D721Med (cell line): ENCODE measurements at regions not wholly inside any gene's neighbourhood (a gene's known extent, or its start where the extent isn't known, plus 50 kb on each side); places are given as distances from the start of the nearest gene placed in this dataset.
A peak's percentile ranks its signal among the peaks of the same experiment; 100 is the strongest.

Experiments
- DNase-seq: peaks from one replicate; pipeline ENCODE4 v3.0.0; 2011; ENCODE audit warnings: low spot score; ENCODE audit not compliant: insufficient read length
- FAIRE-seq: peaks from 2 replicates; lab custom pipeline; 2011; peaks lifted over from hg19 to GRCh38; lab: Jason Lieb, UNC
- TF ChIP-seq, protein P1 (sequence below): IDR thresholded peaks from 2 replicates; pipeline ENCODE4 v1.5.1; 2012; ENCODE audit warnings: mild to moderate bottlenecking, control low read depth; ENCODE audit not compliant: insufficient read depth; ENCODE audit errors: missing control alignments

DNA sequence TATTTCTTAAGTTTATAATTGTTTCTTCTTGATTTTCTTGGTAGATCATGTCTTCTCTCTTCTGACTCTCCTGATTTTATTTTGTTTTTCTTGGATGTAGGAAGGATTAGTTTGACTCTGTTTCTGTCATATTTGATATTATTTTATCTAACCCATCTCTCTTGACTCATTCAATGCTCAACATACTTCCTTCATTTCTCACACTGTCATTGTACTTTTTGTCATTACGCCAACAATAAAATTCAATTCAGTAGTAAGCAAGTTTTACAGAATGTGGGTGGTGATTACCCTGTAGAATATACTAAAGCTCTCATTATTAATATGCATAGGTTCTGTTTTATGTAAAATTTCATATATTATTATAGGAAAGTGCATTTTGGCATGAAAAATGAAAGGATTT lies 1303.0 kb upstream of the AGA start:
- no peak for DNase-seq
- TF ChIP-seq, protein P1, sequence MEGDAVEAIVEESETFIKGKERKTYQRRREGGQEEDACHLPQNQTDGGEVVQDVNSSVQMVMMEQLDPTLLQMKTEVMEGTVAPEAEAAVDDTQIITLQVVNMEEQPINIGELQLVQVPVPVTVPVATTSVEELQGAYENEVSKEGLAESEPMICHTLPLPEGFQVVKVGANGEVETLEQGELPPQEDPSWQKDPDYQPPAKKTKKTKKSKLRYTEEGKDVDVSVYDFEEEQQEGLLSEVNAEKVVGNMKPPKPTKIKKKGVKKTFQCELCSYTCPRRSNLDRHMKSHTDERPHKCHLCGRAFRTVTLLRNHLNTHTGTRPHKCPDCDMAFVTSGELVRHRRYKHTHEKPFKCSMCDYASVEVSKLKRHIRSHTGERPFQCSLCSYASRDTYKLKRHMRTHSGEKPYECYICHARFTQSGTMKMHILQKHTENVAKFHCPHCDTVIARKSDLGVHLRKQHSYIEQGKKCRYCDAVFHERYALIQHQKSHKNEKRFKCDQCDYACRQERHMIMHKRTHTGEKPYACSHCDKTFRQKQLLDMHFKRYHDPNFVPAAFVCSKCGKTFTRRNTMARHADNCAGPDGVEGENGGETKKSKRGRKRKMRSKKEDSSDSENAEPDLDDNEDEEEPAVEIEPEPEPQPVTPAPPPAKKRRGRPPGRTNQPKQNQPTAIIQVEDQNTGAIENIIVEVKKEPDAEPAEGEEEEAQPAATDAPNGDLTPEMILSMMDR: no peak
- FAIRE-seq: no peak

DNA sequence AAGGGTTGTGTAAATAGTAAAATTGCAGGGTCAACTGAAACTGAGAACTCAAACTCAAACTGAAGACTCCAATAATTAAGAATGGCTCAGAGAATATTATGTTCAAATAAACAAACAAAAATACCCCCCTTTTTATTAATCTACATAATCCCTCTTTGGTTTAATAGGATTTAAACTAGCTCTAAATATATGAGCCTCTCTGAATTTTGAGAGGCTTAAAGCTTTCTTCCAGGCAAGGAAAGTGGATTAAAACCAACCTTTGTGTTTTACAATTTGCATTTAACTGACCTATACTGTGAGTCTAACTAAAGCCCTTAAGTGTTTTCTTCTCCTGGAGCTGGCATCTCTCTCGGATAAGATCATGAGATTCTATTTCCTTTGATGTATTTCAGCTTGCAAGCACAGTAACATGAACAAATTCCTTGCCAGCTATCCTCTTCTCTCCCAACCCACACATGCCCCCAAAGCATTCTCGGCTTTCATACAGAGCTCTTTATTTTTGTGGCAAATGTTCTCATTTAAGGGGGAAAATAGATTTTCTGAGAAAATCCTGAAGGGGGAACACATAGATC lies 1310.8 kb upstream of the AGA start:
- TF ChIP-seq, protein P1: no peak
- no peak for DNase-seq
- FAIRE-seq: peak; percentile 88

DNA sequence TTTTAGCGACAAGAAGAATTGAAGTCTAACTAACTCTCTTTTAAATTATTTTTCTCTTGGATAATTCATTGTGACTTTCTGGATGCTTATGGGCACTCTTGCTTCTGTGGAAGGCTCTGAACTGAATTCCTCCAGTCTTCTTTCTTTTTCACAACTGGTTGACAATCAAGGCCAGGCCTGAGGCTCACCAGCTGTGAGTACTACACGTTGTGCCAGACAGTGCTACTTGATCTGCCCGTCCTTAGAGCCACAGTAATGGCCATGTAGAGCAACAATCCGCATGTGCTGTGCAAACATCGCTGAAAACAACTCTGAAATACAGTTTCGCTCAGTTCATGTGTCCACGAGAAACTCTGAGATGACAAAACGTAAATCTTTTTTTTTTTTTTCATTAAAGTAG lies 1336.3 kb upstream of the AGA start:
- FAIRE-seq: no peak
- no peak for DNase-seq
- TF ChIP-seq, protein P1: no peak

DNA sequence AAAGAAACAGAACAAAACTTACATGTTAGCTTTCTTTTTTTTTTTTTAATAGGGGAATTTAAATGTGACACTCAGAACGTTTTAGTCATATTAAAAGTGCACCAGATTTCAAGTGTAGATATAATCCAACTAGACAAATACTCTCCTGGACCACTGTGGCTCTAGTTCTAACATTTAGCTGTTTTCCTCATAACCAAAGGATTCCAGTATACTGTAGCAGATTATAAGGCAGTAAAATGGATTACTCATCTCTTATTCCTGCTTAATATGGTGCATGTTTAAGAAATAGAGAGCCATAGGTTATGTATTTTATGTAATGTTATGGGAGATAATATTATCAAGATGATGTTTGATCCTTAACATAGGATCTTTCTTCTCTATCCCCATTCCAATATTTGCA lies 1339.5 kb upstream of the AGA start:
- no peak for FAIRE-seq
- no peak for DNase-seq
- TF ChIP-seq, protein P1: no peak

DNA sequence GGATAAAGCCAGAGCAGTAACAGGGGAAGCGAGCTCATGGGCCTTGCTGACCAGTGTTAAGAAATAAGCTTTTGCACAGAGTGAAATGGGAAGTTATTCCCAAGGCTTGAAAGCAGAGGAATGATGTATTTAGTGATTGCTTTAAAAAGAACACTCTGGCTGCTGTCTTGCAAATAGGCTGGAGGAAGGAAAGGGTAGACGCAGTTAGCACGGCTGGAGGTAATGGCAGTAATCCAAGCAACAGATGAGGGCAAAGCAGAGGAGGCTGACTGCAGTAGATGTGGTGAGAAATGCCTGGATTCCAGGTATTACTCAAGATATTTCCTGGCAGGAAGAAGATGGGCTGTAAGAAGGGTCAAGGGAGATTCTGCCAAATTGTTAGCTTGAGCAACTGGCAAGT lies 1342.3 kb upstream of the AGA start:
- FAIRE-seq: no peak
- DNase-seq: no peak
- TF ChIP-seq, protein P1: no peak

DNA sequence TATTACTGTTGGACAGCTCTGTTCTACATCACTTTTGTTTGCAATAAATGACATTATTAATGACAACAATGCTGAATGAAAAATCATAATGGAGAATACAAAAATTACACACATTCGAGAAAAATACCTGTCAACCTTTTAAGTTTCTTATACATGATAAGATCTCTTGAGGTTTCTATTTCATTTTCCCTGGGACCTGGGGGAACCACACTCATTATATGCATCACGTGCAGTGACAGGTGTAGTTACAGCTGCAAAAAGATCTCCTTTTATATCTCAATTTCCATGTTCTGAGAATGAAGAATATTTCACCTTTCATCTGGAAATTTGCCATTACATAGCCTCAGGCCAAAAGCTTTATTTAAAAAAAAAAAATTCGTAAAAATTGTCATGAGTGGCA lies 1347.0 kb upstream of the AGA start:
- DNase-seq: no peak
- FAIRE-seq: no peak
- TF ChIP-seq, protein P1: no peak

DNA sequence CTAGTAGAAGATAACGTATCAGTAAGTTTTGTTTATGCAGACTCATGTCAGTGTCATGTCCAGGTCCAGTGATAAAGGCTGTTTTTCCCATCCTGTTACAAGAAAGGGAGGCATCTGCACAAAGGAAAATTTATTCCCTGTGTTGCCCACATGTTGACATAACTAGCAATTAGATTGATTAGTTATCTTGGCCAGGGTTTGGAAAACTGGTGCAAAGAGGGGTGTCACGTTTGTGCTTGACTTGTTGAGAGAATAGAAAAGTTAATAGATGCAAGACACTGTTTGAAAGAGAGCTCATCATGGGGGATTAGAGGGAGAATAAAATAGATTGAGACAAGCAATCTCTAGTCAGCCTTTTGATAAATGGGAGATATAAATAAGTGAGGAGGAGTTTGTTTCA lies 1357.0 kb upstream of the AGA start:
- TF ChIP-seq, protein P1: no peak
- no peak for DNase-seq
- FAIRE-seq: no peak
